ENCODE measurements at regions not wholly inside any gene's neighbourhood (a gene's known extent, or its start where the extent isn't known, plus 50 kb on each side); places are given as distances from the start of the nearest gene placed in this dataset.
A peak's percentile ranks its signal among the peaks of the same experiment; 100 is the strongest.

DNA sequence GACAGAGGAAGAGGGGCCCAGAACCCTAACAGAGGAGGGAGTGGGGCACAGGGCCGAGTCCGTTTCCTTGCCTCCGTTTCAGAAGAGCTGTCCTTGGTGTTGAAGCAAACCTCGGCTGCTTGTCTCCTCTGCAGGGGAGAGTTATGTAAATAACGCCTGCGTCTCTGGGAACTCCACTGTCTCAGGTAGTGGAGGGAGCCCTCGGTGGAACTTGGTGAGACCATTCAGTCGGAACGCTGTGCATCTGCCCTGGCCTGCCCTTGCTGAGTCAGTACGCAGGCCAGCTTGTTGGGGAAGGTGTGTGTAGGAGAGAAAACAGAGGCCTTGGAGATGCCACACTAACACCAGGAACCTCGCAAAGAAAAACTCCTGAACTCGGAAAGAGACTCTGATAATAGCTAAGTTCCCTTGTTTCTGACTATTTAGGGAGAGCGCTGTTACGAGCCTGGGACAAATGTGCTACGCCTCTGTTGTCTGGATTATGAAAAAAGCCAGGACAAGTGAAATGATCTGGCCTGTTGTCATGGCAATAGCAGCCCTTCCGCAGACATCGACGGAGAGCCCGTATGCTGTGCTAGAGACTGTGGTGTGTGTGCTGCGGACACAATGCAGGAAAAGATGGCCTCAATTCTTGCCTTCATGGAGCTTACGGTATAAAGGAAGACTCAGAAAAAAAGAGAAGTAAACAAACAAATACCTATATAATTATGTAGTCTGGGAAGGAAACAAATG lies 94.6 kb upstream of the AKT3 start:
- no peak overlapping the region for H3K4me3 ChIP-seq (ENCODE audit: low read depth, low read length)

DNA sequence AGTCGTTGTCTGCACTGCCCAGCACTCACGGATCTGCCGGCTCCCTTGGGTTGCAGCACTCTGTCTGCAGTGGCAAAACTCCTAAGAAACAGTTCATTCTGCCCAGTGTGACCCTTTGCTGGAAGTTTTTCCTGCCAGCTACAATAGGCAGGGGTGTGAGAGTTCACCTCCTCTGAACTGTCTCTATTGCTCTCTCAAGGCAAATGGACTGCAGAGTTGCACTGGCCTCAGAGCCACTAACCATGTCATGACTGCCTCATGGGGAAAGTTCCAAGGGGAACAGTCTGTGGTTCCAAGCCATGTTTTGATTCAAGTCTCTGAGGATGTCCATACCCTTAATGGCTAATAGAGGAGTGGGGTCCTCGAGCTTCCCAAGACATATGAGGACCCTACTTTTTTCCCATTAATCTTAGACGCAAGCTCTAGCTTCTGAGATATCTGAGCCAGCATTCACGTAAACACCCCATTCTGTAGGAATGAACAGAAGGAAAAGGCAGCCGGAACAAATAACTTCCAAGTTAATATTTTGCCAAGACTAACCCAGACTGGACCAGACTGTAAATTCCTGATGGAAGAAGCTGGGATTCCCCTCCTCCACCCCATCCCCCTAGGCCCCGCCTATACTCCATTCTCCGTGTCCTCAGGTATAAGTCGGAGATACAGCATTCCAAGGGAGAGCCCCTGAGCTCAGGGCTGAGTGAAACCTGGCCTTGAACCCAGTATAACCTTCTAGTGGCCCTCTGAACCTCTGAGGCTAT lies 93.8 kb upstream of the AKT3 start:
- H3K4me3 ChIP-seq (ENCODE audit: low read depth, low read length), result no peak overlapping the region

DNA sequence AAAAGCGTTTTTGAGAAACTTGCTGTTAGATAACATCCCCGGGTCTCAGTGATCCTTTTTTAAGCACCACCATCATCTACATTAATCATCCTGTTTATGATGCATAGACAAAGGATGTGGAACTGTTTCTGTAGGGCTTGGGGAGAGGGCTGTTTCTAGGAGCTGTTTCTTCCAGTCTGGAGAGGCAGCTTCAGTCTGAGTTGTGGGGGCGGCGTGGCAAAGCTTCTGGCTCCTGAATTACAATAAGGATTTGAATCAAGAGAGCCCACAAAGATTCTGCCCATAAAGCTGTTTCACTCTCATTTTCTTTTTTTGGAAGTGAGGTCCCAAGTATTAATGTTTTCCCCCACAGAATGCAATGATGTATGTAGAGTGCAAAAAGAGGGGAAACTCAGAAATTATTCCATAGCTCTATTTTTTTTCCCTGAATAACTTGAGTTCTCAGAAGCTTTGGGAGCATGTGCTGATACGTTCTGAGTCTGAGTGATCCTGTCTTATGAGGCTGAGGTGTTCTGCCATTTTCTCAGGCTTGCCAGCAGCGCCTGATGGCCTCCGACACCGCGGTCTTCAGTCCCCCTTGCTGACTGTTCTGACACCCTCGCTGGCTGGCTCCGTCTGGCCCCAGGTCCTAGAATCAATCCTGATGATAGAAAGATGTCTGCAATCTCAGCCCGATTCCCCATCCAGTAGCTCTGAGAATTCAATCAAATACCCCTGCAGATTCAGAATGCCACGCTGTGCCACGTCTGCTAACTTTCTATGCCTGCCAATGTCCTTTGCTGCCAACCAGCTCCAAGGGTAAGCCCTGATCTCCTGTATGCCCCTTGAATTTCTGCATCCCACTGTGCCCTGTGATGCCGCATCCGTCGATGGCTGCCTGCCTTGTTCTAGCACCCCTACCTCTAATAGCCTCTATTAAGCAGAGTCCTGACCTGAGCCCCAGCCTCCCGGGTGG lies 92.4 kb upstream of the AKT3 start:
- H3K4me3 ChIP-seq (ENCODE audit: low read depth, low read length), result no peak overlapping the region

- H3K4me3 ChIP-seq (ENCODE audit: low read depth, low read length), result no peak overlapping the region
Observed at GRCh38 chr1:243940451-243940850, 90.4 kb upstream of the AKT3 start.

- H3K4me3 ChIP-seq (ENCODE audit: low read depth, low read length), result no peak overlapping the region
Observed at GRCh38 chr1:243939167-243939848, 89.3 kb upstream of the AKT3 start.

DNA sequence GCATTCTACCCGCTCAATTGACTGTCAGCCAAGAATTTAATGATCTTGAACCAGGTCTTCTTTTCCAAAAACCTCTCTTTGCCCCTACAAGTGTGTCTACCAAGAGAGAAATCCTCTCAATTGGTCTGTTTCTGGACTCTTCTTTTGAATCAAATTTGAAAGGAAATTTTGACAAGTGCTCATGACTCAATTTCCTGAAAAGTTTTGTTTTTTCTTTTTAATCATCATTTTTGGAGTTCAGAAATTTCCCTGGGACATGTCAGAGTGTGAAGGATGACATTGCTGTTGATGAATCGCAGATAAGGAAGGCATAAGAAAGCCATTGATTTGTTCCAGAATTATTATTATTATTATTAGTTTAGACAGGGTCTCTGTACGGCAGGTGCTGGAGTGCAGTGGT lies 88.2 kb upstream of the AKT3 start:
- no peak overlapping the region for H3K4me3 ChIP-seq (ENCODE audit: low read depth, low read length)

DNA sequence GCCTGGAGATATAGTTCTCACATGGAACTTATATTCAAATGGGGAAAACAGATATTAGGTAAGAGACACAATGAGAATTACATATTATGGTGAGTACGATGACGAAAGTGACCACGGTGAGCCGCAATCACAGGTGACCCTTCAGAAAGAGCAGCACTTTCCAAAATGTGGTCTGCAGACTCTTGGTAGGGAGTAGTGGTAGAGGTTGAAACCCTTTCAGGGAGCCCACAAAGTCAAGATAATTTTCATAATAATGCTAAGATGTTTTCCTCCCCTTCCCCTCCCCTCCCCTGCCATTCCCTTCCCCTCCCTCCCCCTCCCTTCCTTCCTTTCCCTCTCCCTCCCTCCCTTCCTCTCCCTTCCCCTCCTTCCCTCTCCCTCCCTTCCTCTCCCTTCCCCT lies 83.5 kb upstream of the AKT3 start:
- no peak overlapping the region for H3K4me3 ChIP-seq (ENCODE audit: low read depth, low read length)

GRCh38 chr1:243931957-243932356 lies 81.9 kb upstream of the AKT3 start:
- H3K4me3 ChIP-seq (ENCODE audit: low read depth, low read length), result no peak overlapping the region

DNA sequence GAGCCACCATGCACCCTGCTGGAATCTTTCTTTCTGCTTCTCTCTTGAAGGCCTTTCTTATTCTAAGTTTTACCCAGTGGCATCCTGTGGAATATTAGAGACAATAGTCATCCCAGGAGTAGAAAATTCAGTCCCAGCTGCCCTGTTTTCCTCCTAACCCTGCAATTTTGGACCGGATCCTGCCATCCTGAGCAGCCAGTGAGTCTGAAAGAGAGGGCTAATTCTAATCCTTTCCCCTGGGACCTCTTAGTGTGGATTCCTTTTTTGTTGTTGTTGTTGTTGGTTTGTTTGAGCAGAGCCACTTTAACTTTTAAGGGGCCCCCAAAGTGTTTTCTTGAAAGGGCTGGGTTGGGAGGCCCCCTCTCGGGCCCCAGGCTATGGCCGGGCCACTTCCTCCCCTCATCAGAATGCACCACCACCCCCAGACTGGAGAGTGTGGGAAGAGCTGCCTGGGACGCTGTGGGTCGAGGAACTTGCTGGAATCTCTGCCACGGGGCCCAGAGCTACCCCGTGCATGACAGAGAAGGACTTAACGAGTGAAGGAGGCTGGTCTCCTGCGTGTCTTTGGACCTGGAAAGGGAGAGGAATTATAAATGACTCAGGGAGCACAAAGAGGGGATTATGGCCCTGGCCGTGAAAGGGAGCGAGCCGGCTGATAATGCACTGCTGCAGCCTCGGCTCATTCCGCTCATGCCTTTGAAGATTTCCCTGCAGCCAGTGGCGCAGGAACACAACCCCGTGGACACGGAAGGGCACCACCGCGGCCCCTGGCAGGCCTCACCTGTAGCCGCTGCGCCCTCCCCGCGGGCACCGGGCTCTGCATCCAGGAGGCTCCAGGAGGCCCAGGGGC lies 81.0 kb upstream of the AKT3 start:
- H3K4me3 ChIP-seq (ENCODE audit: low read depth, low read length), result no peak overlapping the region

DNA sequence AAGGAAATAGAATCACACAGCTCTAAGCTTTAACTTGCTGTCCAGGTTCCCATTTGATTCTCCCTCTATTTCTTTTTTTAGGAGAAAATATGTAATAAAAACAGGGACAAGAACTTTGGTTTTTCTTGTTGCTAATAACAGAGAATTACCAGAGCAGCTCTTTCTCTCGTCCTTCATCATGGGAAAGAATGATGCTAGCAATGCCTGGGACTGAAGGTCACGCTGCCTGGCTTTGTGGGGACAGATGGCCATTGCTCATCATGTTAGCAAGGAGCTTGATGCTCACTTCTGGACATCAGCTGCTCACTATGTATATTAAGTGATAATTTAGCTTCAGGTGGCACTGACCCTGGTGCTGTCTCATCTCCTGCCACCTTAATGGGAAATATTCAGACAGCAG lies 77.3 kb upstream of the AKT3 start:
- H3K4me3 ChIP-seq (ENCODE audit: low read depth, low read length), result no peak overlapping the region

DNA sequence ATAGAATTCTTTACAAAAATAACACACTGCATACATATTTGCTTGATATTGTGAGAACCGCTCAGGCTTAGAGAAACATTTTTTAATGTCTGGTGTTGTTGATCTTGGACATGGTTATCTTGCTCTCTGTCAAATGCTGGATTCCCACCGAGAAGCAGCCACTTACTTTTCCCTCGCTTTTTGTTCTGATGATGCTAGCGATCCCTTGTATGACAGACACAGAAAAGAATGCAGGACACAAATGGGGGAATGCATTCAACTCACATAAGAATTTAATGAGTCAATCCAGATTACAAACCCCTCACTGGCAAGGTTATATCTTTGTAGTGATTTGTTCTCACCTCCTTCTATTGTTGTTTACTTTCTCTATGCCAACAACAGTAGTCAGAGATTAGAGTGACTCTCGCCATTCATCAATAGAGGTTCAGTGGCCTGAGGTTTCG lies 76.8 kb upstream of the AKT3 start:
- no peak overlapping the region for H3K4me3 ChIP-seq (ENCODE audit: low read depth, low read length)

GRCh38 chr1:243926299-243926698 lies 76.3 kb upstream of the AKT3 start:
- no peak overlapping the region for H3K4me3 ChIP-seq (ENCODE audit: low read depth, low read length)

GRCh38 chr1:243924588-243925349 lies 74.7 kb upstream of the AKT3 start:
- no peak overlapping the region for H3K4me3 ChIP-seq (ENCODE audit: low read depth, low read length)

GRCh38 chr1:243924188-243924587 lies 74.1 kb upstream of the AKT3 start:
- no peak overlapping the region for H3K4me3 ChIP-seq (ENCODE audit: low read depth, low read length)

DNA sequence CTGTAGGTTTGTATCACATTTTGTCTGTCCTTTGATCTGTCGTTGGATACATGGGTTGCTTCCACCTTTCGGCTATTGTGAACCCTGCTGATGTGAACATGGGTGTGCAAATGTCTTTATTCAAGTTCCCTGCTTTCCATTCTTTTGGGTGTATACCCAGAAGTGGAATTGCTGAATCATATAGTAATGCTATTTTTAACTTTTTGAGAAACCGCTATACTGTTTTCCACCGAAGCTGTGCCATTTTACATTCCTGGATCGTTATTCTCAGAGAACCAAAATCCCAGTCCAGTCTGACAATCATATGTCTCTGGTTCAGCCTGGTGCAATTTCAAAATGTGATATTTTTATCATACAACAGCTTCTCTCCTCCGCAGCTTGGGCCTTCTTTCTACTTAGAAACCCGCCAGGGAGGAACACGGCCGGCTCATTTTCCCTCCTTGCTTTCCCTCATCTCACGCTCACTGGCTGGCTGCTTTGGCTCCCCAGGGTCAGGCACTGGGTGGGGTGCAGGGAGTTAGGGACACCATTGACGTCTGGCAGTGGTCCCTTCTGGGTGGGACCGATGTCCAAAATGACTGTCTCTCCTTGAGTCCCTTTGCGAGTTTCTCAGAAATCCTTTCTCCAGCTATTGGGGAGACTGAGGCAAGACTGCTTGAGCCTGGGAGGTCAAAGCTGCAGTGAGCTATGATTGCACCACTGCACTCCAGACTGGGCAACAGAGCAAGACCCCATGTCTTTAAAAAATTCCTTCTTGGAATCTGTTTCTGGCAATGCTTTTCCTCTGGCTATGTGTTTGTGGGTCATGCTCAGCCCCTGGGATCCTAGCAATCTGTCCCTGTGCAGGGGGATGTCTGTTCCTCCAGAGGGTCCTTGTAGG lies 73.5 kb upstream of the AKT3 start:
- H3K4me3 ChIP-seq (ENCODE audit: low read depth, low read length), result no peak overlapping the region

GRCh38 chr1:243921111-243921510 lies 71.1 kb upstream of the AKT3 start:
- H3K4me3 ChIP-seq (ENCODE audit: low read depth, low read length), result no peak overlapping the region

GRCh38 chr1:243917863-243918565 lies 68.0 kb upstream of the AKT3 start:
- H3K4me3 ChIP-seq (ENCODE audit: low read depth, low read length), result peak overlapping the region; percentile 31

Data from iPS-11a (cell line).